Type B pancreatic cell (in vitro differentiated cells): ENCODE measurements at regions not wholly inside any gene's neighbourhood (a gene's known extent, or its start where the extent isn't known, plus 50 kb on each side); places are given as distances from the start of the nearest gene placed in this dataset.

ENCODE experiments used
- DNase-seq: peaks from one replicate; pipeline ENCODE4 v3.0.0; 2021; ENCODE audit warnings: mixed read lengths; ENCODE audit not compliant: unreplicated experiment; ENCODE audit errors: extremely low spot score
- H3K27ac Mint-ChIP-seq: 2 replicates; pipeline ENCODE4 v1.8.0; 2021; ENCODE audit warnings: mild to moderate bottlenecking, mixed read lengths
- H3K27me3 Mint-ChIP-seq: 2 replicates; pipeline ENCODE4 v1.8.0; 2021; ENCODE audit warnings: mixed read lengths
- H3K36me3 Mint-ChIP-seq: 2 replicates; pipeline ENCODE4 v1.8.0; 2021; ENCODE audit warnings: mixed read lengths
- H3K4me1 Mint-ChIP-seq: one replicate; pipeline ENCODE4 v1.8.0; 2021; ENCODE audit warnings: mixed read lengths; ENCODE audit not compliant: unreplicated experiment
- H3K4me3 Mint-ChIP-seq: 2 replicates; pipeline ENCODE4 v1.8.0; 2021; ENCODE audit warnings: mild to moderate bottlenecking, mixed read lengths
- H3K9me3 Mint-ChIP-seq: 2 replicates; pipeline ENCODE4 v1.8.0; 2021; ENCODE audit warnings: mixed read lengths
- CTCF ChIP-seq: fragments of 200-600 bp; sonication (generic); conservative IDR thresholded peaks from 2 replicates; pipeline ENCODE4 v1.5.0; 2021; ENCODE audit warnings: antibody characterized with exemption, mild to moderate bottlenecking

DNA sequence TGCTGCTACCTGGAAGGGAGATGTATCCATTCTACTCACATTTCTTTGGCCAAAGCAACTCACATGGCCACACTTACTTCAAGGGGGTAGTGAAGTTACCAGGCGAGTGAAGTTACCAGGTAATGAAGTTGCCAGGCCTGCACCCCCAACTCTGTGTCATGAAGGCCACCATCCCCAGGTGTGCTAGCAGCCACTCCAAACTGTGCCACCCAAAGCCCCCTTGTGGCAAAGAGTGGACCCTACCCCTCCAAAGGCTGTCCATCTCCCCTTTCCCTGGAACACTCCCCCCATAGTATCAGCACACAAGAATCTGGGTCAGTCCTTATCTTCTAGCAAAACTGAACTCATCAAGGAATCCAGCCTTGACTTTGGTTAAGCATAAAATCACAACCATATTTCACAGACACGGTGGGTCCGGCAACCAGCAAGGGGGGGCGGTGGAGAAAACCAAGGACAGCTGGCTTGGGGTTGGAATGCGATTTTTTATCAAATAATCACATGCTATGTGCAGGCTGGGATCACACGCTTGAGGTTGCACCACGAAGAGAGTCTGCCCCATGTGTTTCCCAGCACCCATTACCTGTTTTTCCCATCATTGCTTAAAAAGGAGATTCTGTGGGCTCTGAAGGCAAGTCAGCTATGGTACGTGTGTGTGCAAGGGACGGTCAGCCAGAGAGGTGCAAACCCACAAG, 60.9 kb downstream of the ZFP36L2 start:
- H3K4me3 Mint-ChIP-seq: no peak overlapping the region
- peak overlapping the region; percentile 61 for H3K27ac Mint-ChIP-seq
- TF ChIP-seq CTCF: peak; percentile 47

DNA sequence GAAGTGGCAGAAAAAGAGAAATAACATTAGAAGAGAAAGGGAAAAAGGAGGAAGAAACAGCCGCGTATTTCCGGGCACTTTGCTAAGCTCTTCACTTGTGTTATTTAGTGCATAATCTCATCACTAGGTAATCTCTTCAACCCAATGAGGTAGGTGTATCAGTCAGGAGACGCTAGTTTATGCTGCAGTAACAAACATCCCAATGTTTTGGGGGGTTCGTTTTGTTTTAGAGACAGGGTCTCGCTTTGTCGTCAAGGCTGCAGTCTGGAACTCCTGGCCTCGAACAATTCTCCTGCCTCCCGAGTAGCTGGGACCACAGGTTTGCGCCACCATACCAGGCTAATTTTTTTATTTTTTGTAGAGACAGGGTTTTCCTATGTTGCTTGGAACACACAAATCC, 61.7 kb downstream of the ZFP36L2 start:
- Mint-ChIP-seq H3K36me3 (no peaks in the 10 kb centered on the region), H3K9me3 (no peaks in the 10 kb centered on the region), H3K4me1 (peaks cover 38% of the 10 kb centered on the region), H3K27ac (peak overlapping the region; percentile 61), H3K4me3 (no peak overlapping the region), H3K27me3 (no peaks in the 10 kb centered on the region)
- TF ChIP-seq CTCF: no peak
- DNase-seq: no peak

More for the DNA sequence above, 60.9 kb downstream of the ZFP36L2 start:
- no peaks in the 10 kb centered on the region for H3K27me3 Mint-ChIP-seq
- no peaks in the 10 kb centered on the region for H3K36me3 Mint-ChIP-seq
- H3K4me1 Mint-ChIP-seq: peaks cover 38% of the 10 kb centered on the region
- H3K9me3 Mint-ChIP-seq: no peaks in the 10 kb centered on the region
- DNase-seq: no peak

GRCh38 chr2:43163584-43164270, 62.7 kb downstream of the ZFP36L2 start:
- H3K9me3 Mint-ChIP-seq: no peaks in the 10 kb centered on the region
- H3K27ac Mint-ChIP-seq: peak overlapping the region; percentile 14
- TF ChIP-seq CTCF: no peak
- no peak overlapping the region for H3K4me3 Mint-ChIP-seq
- peaks cover 36% of the 10 kb centered on the region for H3K4me1 Mint-ChIP-seq
- no peaks in the 10 kb centered on the region for H3K36me3 Mint-ChIP-seq
- H3K27me3 Mint-ChIP-seq: no peaks in the 10 kb centered on the region
- no peak for DNase-seq

DNA sequence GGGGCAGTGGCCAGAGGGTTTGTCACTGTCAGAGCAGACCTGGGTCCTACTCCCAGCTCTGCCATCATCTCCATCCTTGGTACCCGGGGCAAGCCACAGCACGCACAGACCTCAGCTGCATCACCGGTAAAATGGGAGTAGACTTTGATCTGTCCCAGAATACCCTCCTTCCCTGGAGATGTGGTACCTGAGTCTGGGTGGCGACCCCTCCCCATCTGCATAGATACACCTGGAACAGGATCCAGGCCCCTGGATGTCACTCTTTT, 64.0 kb downstream of the ZFP36L2 start:
- Mint-ChIP-seq H3K27me3 (no peaks in the 10 kb centered on the region), H3K36me3 (no peaks in the 10 kb centered on the region), H3K4me1 (peaks cover 31% of the 10 kb centered on the region), H3K27ac (peak overlapping the region; percentile 14), H3K9me3 (no peaks in the 10 kb centered on the region), H3K4me3 (no peak overlapping the region)
- TF ChIP-seq CTCF: no peak
- no peak for DNase-seq

GRCh38 chr2:43161650-43162510, 64.5 kb downstream of the ZFP36L2 start:
- Mint-ChIP-seq H3K27ac (peak overlapping the region; percentile 53), H3K27me3 (no peaks in the 10 kb centered on the region), H3K9me3 (no peaks in the 10 kb centered on the region), H3K36me3 (no peaks in the 10 kb centered on the region), H3K4me3 (peak overlapping the region; percentile 31), H3K4me1 (peaks cover 30% of the 10 kb centered on the region)
- no peak for TF ChIP-seq CTCF
- DNase-seq: no peak
